ENCODE measurements at regions not wholly inside any gene's neighbourhood (a gene's known extent, or its start where the extent isn't known, plus 50 kb on each side); places are given as distances from the start of the nearest gene placed in this dataset.

- FAIRE-seq, result no peak
- TF ChIP-seq CCAR2 (optimal IDR thresholded peaks at IDR 0.05; ENCODE audit: low read depth, low read length), result no peak
- no peak for TF ChIP-seq ISX (CRISPR knock-in tag; conservative IDR thresholded peaks at IDR 0.05)
- TF ChIP-seq SNAPC2 (CRISPR knock-in tag; IDR thresholded peaks at IDR 0.05), result 0 out of 2 replicates have a peak, but pooled peaks have one; percentile 1
- no peak for TF ChIP-seq GMEB2 (CRISPR knock-in tag; IDR thresholded peaks at IDR 0.05; ENCODE audit: low read depth)
- TF ChIP-seq PHF21A (CRISPR knock-in tag; IDR thresholded peaks at IDR 0.05), result 0 out of 2 replicates have a peak, but pooled peaks have one; percentile 17
- TF ChIP-seq NFE2L2 (IDR thresholded peaks at IDR 0.05; ENCODE audit: low read length), result no peak
- peaks cover 10% of the 10 kb centered on the region for H3K4me1 ChIP-seq (ENCODE audit: insufficient read depth, low read length)
- 5% methylated on average over 16 of the region's 16 CpGs for WGBS (ENCODE audit: low lambda C conversion rate)
- CTCF ChIA-PET (ENCODE audit: low intra/inter-chr PET ratio, low total read pairs), result interaction anchor here (1.6 to 2.3 kb wide), 2 partner anchors 413 to 427 kb away, joined by 13 to 16 read pairs; no protein-coding TSS in a partner anchor
- DNase-seq (ENCODE audit: low spot score), result no peak
- H3K79me2 ChIP-seq (ENCODE audit: insufficient read depth, low read length), result no peaks in the 10 kb centered on the region
- H3K9ac ChIP-seq (ENCODE audit: insufficient read depth, low read depth, low read length), result no peak overlapping the region
- peak overlapping the region in 2 of 3 experiments; percentile 38 to 39; a peak in 3 of 6 replicates for H3K4me3 ChIP-seq (replicated peaks in 1 of 3; ENCODE audit: insufficient read depth in 1 of 3, low read depth in 2 of 3, low read length in 3 of 3)
- intact Hi-C loops (cut with micrococcal nuclease; ENCODE audit: unreplicated experiment), result loop anchor here (1.0 kb wide), 2 partner anchors 413 to 426 kb away; no protein-coding TSS in a partner anchor
- H3K4me2 ChIP-seq (ENCODE audit: low read depth, low read length), result peak overlapping the region; percentile 75
- no peaks in the 10 kb centered on the region for H3K9me3 ChIP-seq (ENCODE audit: low read length)
- no peaks in the 10 kb centered on the region for H4K20me1 ChIP-seq (ENCODE audit: insufficient read depth, low read length)
- no TSS peak for BruUV-seq (replicated peaks)
- no peak overlapping the region for H3K27ac ChIP-seq (ENCODE audit: extremely low read length, insufficient read depth, low read length)
- ATAC-seq, result peak; percentile 85
- no peaks in the 10 kb centered on the region for H3K36me3 ChIP-seq (replicated peaks in 1 of 2; ENCODE audit: control insufficient read depth in 1 of 2, insufficient read depth in 2 of 2, low read length in 2 of 2)
- no peak overlapping the region for H2AFZ ChIP-seq (ENCODE audit: low read length)
- H3K27me3 ChIP-seq (ENCODE audit: control insufficient read depth in 1 of 2, insufficient read depth in 2 of 2, low read length in 2 of 2), result peaks cover 0 to 19% of the 10 kb centered on the region in 2 experiments; a peak in 3 of 5 replicates
- POLR2A ChIA-PET, result no interaction called here
- in situ Hi-C loops (cut with HindIII; ENCODE audit: extremely low pct_ligation_motif_present, low pct_unique_long_range_greater_than_20kb), result loop anchor here (5.0 kb wide), 1 partner anchor 426 kb away; the partner anchor contains the start of gene HOXD8
Observed at GRCh38 chr2:176553685-176554100, 284.5 kb downstream of the MTX2 start.

All from HepG2 (cell line).